GM12892 (cell line): ENCODE measurements at regions not wholly inside any gene's neighbourhood (a gene's known extent, or its start where the extent isn't known, plus 50 kb on each side); places are given as distances from the start of the nearest gene placed in this dataset.

Experiments used
- POLR2A ChIP-seq: IDR thresholded peaks from 2 replicates; pipeline ENCODE4 v1.6.1; 2011; ENCODE audit warnings: low read depth, low read length, control low read depth
- POLR2AphosphoS5 ChIP-seq: IDR thresholded peaks from 2 replicates; pipeline ENCODE4 v1.6.1; 2011; ENCODE audit warnings: low read depth, low read length, control low read depth

DNA sequence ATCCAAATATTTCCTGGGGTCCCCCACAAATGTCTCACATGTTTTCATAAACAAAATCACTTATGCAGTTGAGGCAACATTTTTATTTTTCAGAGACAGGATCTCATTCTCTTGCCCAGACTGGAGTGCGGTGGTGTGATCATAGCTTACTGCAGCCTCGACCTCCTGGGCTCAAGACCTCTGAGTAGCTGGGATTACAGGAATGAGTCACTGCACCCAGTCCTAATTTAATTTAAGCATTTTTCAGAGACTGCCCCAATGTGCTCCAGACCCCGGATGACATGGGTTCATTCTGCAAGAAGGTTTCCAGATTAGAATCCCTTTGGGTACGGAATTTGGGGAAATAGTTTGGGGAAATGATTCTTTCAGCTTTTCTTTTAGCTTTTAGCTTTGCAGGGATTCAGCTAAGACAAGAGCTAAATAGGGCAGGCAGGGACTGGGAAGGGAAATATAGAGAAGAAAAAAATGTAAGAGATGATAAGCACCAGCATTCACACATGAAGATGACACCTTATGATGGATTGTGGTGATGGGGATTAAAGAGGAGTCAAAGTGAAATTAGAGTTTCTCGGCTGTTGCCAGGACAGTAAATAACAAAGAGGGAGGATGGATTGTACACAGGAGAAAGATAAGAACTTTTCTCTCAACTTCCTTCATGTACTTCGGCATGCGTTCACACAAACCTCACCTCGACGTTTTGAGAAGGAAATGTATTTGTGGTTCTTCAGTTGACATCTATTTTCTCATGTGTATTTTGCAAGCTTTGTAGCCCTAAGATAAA lies 169.4 kb upstream of the TAB2 start:
- no peak for TF ChIP-seq POLR2AphosphoS5
- no peak for TF ChIP-seq POLR2A
